SK-N-SH (cell line): ENCODE measurements at regions not wholly inside any gene's neighbourhood (a gene's known extent, or its start where the extent isn't known, plus 50 kb on each side); places are given as distances from the start of the nearest gene placed in this dataset.

Experiments used
- CTCF ChIA-PET: fragments of 300-600, 350-600 bp; formaldehyde crosslinking; extraction: SDS; loops from one replicate; lab custom pipeline; 2021; lab: Yijun Ruan, JAX
- POLR2A ChIA-PET: fragments of 350-600 bp; sonication (Branson Sonifier 250); formaldehyde crosslinking; extraction: SDS; loops from one replicate; lab custom pipeline; 2020; ENCODE audit warnings: antibody characterized with exemption, inconsistent platforms; lab: Yijun Ruan, JAX
- DNase-seq: peaks from one replicate; pipeline ENCODE4 v3.0.0; 2012
- H2AFZ ChIP-seq: fragments of 200-600 bp; sonication (generic); 2 replicates; pipeline ENCODE4 v1.8.1; 2016; ENCODE audit warnings: antibody characterized with exemption, mild to moderate bottlenecking, low read depth
- H3F3A ChIP-seq: fragments of 200-600 bp; sonication (generic); replicated peaks from 2 replicates; pipeline ENCODE3; 2016; ENCODE audit warnings: antibody characterized with exemption, mild to moderate bottlenecking; ENCODE audit not compliant: insufficient read depth
- H3K27ac ChIP-seq, 2 experiments: fragments of 200-500 bp in 1 of 2; fragments of 200-600 bp in 1 of 2; sonication (Bioruptor generic) in 1 of 2; sonication (generic), shearing (Covaris generic) in 1 of 2; 2 replicates each; pipeline versions ENCODE4 v1.5.1 to v1.6.1; 2014 to 2016; ENCODE audit warnings: low read depth in 2 of 2, inconsistent platforms in 1 of 2, low read length in 1 of 2, mild to moderate bottlenecking in 1 of 2, mixed read lengths in 1 of 2
- H3K27me3 ChIP-seq: fragments of 200-600 bp; sonication (generic), shearing (Covaris generic); 2 replicates; pipeline ENCODE4 v1.6.1; 2016; ENCODE audit warnings: mixed run types; ENCODE audit not compliant: insufficient read depth
- H3K36me3 ChIP-seq, 2 experiments: fragments of 200-500 bp in 1 of 2; fragments of 200-600 bp in 1 of 2; sonication (Bioruptor generic) in 1 of 2; sonication (generic) in 1 of 2; replicated peaks in 1 of 2; 2 replicates each; pipeline versions ENCODE3 to v1.5.1; 2014 to 2016; ENCODE audit warnings: low read length in 1 of 2, mild to moderate bottlenecking in 1 of 2; ENCODE audit not compliant: insufficient read depth in 2 of 2, control insufficient read depth in 1 of 2
- H3K4me1 ChIP-seq, 2 experiments: fragments of 200-500 bp in 1 of 2; fragments of 200-600 bp in 1 of 2; sonication (Bioruptor generic) in 1 of 2; sonication (generic), shearing (Covaris generic) in 1 of 2; 2 replicates each; pipeline versions ENCODE4 v1.5.1 to v1.6.1; 2014 to 2016; ENCODE audit warnings: low read depth in 1 of 2, low read length in 1 of 2, mixed run types in 1 of 2; ENCODE audit not compliant: insufficient read depth in 2 of 2, control insufficient read depth in 1 of 2
- H3K4me2 ChIP-seq: fragments of 200-600 bp; sonication (generic), shearing (Covaris generic); 2 replicates; pipeline ENCODE4 v1.6.1; 2017; ENCODE audit warnings: mixed run types
- H3K4me3 ChIP-seq, 2 experiments: fragments of 200-500 bp in 1 of 2; fragments of 200-600 bp in 1 of 2; sonication (Bioruptor generic) in 1 of 2; sonication (generic), shearing (Covaris generic) in 1 of 2; 2 replicates each; pipeline versions ENCODE4 v1.5.1 to v1.8.1; 2014 to 2016; ENCODE audit warnings: low read depth in 2 of 2, inconsistent platforms in 1 of 2, low read length in 1 of 2, mild to moderate bottlenecking in 1 of 2, mixed read lengths in 1 of 2, moderate library complexity in 1 of 2
- H3K79me2 ChIP-seq: fragments of 200-600 bp; sonication (generic); 2 replicates; pipeline ENCODE4 v1.8.1; 2017; ENCODE audit warnings: mild to moderate bottlenecking; ENCODE audit not compliant: insufficient read depth
- H3K9ac ChIP-seq: fragments of 200-600 bp; sonication (generic); 2 replicates; pipeline ENCODE4 v1.6.1; 2017; ENCODE audit warnings: mixed run types
- H3K9me2 ChIP-seq: fragments of 200-600 bp; sonication (generic); 2 replicates; pipeline ENCODE4 v1.6.1; 2017; ENCODE audit warnings: mixed run types
- H3K9me3 ChIP-seq: fragments of 200-600 bp; sonication (generic); 2 replicates; pipeline ENCODE4 v1.6.1; 2017; ENCODE audit warnings: mixed run types, mild to moderate bottlenecking, moderate library complexity
- H4K20me1 ChIP-seq: fragments of 200-600 bp; sonication (generic); 2 replicates; pipeline ENCODE4 v1.6.1; 2017; ENCODE audit warnings: mild to moderate bottlenecking, mixed run types; ENCODE audit not compliant: insufficient read depth
- CHD2 ChIP-seq: fragments of 150-350 bp; IDR thresholded peaks from 2 replicates; pipeline ENCODE4 v1.6.1; 2018; ENCODE audit warnings: low read length; ENCODE audit not compliant: partially characterized antibody
- EP300 ChIP-seq, 2 experiments: IDR thresholded peaks; 2 replicates each; pipeline versions ENCODE4 v1.4.0 to v1.6.1; 2012; ENCODE audit warnings: borderline replicate concordance in 1 of 2, low read depth in 1 of 2, low read length in 1 of 2
- EZH2phosphoT487 ChIP-seq: fragments of 200-600 bp; sonication (generic); IDR thresholded peaks from 2 replicates; pipeline ENCODE4 v1.6.1; 2017; ENCODE audit warnings: low read depth, mixed run types, mild to moderate bottlenecking, antibody characterized with exemption, moderate library complexity, borderline replicate concordance
- FOXJ3 ChIP-seq: sonication (generic); formaldehyde crosslinking; IDR thresholded peaks from 2 replicates; pipeline ENCODE4 v1.5.1; 2020; ENCODE audit warnings: mild to moderate bottlenecking, missing genetic modification reagents
- FOXM1 ChIP-seq: IDR thresholded peaks from 2 replicates; pipeline ENCODE4 v1.4.0; 2012; ENCODE audit warnings: low read depth, mild to moderate bottlenecking
- GATA2 ChIP-seq: sonication (generic); formaldehyde crosslinking; IDR thresholded peaks from 2 replicates; pipeline ENCODE4 v1.5.0; 2020; ENCODE audit warnings: mild to moderate bottlenecking, missing genetic modification reagents
- SMC3 ChIP-seq: IDR thresholded peaks from 2 replicates; pipeline ENCODE4 v1.6.1; 2012; ENCODE audit warnings: low read depth, low read length, improper control_type of control experiment
- TCF12 ChIP-seq: IDR thresholded peaks from 2 replicates; pipeline ENCODE4 v1.4.0; 2012
- TEAD4 ChIP-seq: IDR thresholded peaks from 2 replicates; pipeline ENCODE4 v1.4.0; 2012; ENCODE audit warnings: mild to moderate bottlenecking, borderline replicate concordance; ENCODE audit not compliant: insufficient read depth
- YY1 ChIP-seq: IDR thresholded peaks from 2 replicates; pipeline ENCODE4 v1.4.0; 2012; ENCODE audit warnings: low read depth, mild to moderate bottlenecking
- ZBTB33 ChIP-seq: IDR thresholded peaks from 2 replicates; pipeline ENCODE4 v1.4.0; 2012; ENCODE audit warnings: low read depth, borderline replicate concordance
- WGBS: methylation state at CpG from one replicate; pipeline ENCODE4 v1.1.6; 2017; ENCODE audit warnings: low lambda C conversion rate; 5-methylcytosine and 5-hydroxymethylcytosine counted together

- ChIA-PET CTCF (interaction anchor here (1.0 kb wide), 1 partner anchor 9 kb away, joined by 3 read pairs; no protein-coding TSS in a partner anchor), POLR2A (no interaction called here)
- Histone ChIP-seq H3K4me3 (no peak overlapping the region), H3K27me3 (no peaks in the 10 kb centered on the region), H3K4me1 (no peaks in the 10 kb centered on the region), H3K4me2 (no peak overlapping the region), H3K9me3 (no peaks in the 10 kb centered on the region), H3K9ac (no peak overlapping the region), H3K27ac (no peak overlapping the region), H3F3A (no peaks in the 10 kb centered on the region), H2AFZ (no peak overlapping the region; the same call in 1 of the 2 replicates), H3K36me3 (no peaks in the 10 kb centered on the region), H3K9me2 (no peaks in the 10 kb centered on the region), H4K20me1 (no peaks in the 10 kb centered on the region), H3K79me2 (no peaks in the 10 kb centered on the region)
- TF ChIP-seq EP300 (IDR thresholded peaks at IDR 0.05; ENCODE audit: borderline replicate concordance in 1 of 2, low read depth in 1 of 2, low read length in 1 of 2): no peak
- DNase-seq: no peak
- 13% methylated on average over 1 of the region's 1 CpG for WGBS
These were observed 410.2 kb downstream of the FAM47A start for GRCh38 chrX:33721927-33722326.

- H2AFZ ChIP-seq: no peak overlapping the region
- ChIA-PET POLR2A (no interaction called here), CTCF (no interaction called here)
- no peak overlapping the region for H3K4me2 ChIP-seq
- H3K4me1 ChIP-seq: no peaks in the 10 kb centered on the region
- H3K27me3 ChIP-seq: no peaks in the 10 kb centered on the region
- no peak overlapping the region for H3K9ac ChIP-seq
- no peaks in the 10 kb centered on the region for H3F3A ChIP-seq
- TF ChIP-seq FOXM1: no peak
- TF ChIP-seq TCF12: no peak
- TF ChIP-seq FOXJ3 (CRISPR knock-in tag): no peak
- TF ChIP-seq EZH2phosphoT487: no peak
- TF ChIP-seq YY1: no peak
- TF ChIP-seq GATA2 (CRISPR knock-in tag): no peak
- no peak for TF ChIP-seq CHD2
- no peak for TF ChIP-seq TEAD4
- TF ChIP-seq ZBTB33: no peak
- no peak for TF ChIP-seq SMC3
- H3K27ac ChIP-seq: no peak overlapping the region
- no peaks in the 10 kb centered on the region; the same call in 1 of the 2 replicates for H3K9me2 ChIP-seq
- no peak for DNase-seq
- no peaks in the 10 kb centered on the region for H3K9me3 ChIP-seq
- no peaks in the 10 kb centered on the region for H4K20me1 ChIP-seq
- WGBS: 7% methylated on average over 1 of the region's 1 CpG
- H3K36me3 ChIP-seq: no peaks in the 10 kb centered on the region
- no peak overlapping the region for H3K4me3 ChIP-seq
- no peaks in the 10 kb centered on the region for H3K79me2 ChIP-seq
These were observed 446.0 kb downstream of the FAM47A start for GRCh38 chrX:33686105-33686504.
